Endothelial cell (in vitro differentiated cells): ENCODE measurements at regions not wholly inside any gene's neighbourhood (a gene's known extent, or its start where the extent isn't known, plus 50 kb on each side); places are given as distances from the start of the nearest gene placed in this dataset.

Source experiments
- DNase-seq: peaks from one replicate; pipeline ENCODE4 v3.0.0; 2021; ENCODE audit warnings: low spot score
- H3K27ac Mint-ChIP-seq: one replicate; pipeline ENCODE4 v1.8.0; 2021; ENCODE audit warnings: mixed read lengths, inconsistent platforms; ENCODE audit not compliant: unreplicated experiment
- H3K27me3 Mint-ChIP-seq: one replicate; pipeline ENCODE4 v1.8.0; 2021; ENCODE audit warnings: mild to moderate bottlenecking, moderate library complexity, mixed read lengths, inconsistent platforms; ENCODE audit not compliant: unreplicated experiment
- H3K36me3 Mint-ChIP-seq: one replicate; pipeline ENCODE4 v1.8.0; 2021; ENCODE audit warnings: mild to moderate bottlenecking, low read depth, mixed read lengths, inconsistent platforms; ENCODE audit not compliant: unreplicated experiment
- H3K4me1 Mint-ChIP-seq: one replicate; pipeline ENCODE4 v1.8.0; 2021; ENCODE audit warnings: mild to moderate bottlenecking, mixed read lengths, inconsistent platforms; ENCODE audit not compliant: unreplicated experiment
- H3K4me3 Mint-ChIP-seq: one replicate; pipeline ENCODE4 v1.8.0; 2021; ENCODE audit warnings: mild to moderate bottlenecking, mixed read lengths, inconsistent platforms; ENCODE audit not compliant: unreplicated experiment
- H3K9me3 Mint-ChIP-seq: one replicate; pipeline ENCODE4 v1.8.0; 2021; ENCODE audit warnings: mixed read lengths, inconsistent platforms; ENCODE audit not compliant: unreplicated experiment
- CTCF ChIP-seq: fragments of 200-600 bp; sonication (generic); IDR thresholded peaks from one replicate; pipeline ENCODE4 v1.5.0; 2021; ENCODE audit warnings: antibody characterized with exemption; ENCODE audit not compliant: unreplicated experiment

GRCh38 chr5:143678148-143678905 is 133.6 kb upstream of the HMHB1 start:
- TF ChIP-seq CTCF, result no peak
- DNase-seq, result no peak
- no peaks in the 10 kb centered on the region for H3K36me3 Mint-ChIP-seq
- H3K9me3 Mint-ChIP-seq, result no peaks in the 10 kb centered on the region
- no peaks in the 10 kb centered on the region for H3K4me1 Mint-ChIP-seq
- H3K4me3 Mint-ChIP-seq, result no peak overlapping the region
- H3K27me3 Mint-ChIP-seq, result no peaks in the 10 kb centered on the region
- no peak overlapping the region for H3K27ac Mint-ChIP-seq

- DNase-seq, result no peak
- Mint-ChIP-seq H3K27ac (no peak overlapping the region), H3K4me3 (no peak overlapping the region), H3K4me1 (no peaks in the 10 kb centered on the region), H3K36me3 (no peaks in the 10 kb centered on the region), H3K9me3 (no peaks in the 10 kb centered on the region), H3K27me3 (no peaks in the 10 kb centered on the region)
- TF ChIP-seq CTCF, result no peak
These were observed 134.6 kb upstream of the HMHB1 start for GRCh38 chr5:143677403-143677802.

DNA sequence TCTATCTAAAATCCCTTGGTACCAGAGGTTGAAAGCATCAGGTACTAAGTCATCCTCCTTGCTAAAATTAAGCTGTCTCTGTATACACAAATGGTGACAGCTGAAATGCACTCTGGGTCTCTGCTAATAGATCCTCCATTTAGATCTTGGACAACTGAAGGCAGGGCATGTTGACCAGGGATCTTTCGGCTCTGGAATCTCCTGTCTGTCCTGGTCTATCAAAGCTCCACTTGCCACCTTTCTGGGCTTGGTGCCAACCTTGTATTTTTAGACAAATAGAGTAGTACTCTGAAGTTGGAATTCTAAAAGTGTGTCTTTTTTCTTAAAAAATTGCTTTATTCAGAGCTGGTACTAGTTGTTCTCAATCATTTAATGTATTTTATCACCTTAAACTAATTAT is 135.2 kb upstream of the HMHB1 start:
- no peak for TF ChIP-seq CTCF
- H3K27ac Mint-ChIP-seq, result no peak overlapping the region
- no peaks in the 10 kb centered on the region for H3K36me3 Mint-ChIP-seq
- DNase-seq, result no peak
- no peaks in the 10 kb centered on the region for H3K4me1 Mint-ChIP-seq
- no peaks in the 10 kb centered on the region for H3K9me3 Mint-ChIP-seq
- H3K4me3 Mint-ChIP-seq, result no peak overlapping the region
- H3K27me3 Mint-ChIP-seq, result no peaks in the 10 kb centered on the region

DNA sequence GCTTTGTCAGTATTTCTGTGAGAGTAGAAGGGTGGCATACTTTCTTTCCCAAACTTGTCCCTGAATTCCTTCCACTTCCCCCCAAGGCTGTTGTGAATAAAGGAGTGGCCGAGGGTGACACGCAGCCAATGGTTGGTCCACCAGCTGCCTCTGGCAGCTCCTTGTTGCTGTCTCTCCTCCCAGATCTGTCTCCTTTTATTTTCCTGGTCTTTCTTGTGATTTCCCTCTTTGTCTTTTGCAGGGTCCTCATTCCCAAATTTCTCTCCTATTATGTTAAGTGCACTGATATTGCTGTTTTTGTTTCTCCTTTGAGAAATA is 137.5 kb upstream of the HMHB1 start:
- Mint-ChIP-seq H3K4me3 (no peak overlapping the region), H3K9me3 (no peaks in the 10 kb centered on the region), H3K36me3 (no peaks in the 10 kb centered on the region), H3K27me3 (no peaks in the 10 kb centered on the region), H3K4me1 (no peaks in the 10 kb centered on the region), H3K27ac (no peak overlapping the region)
- TF ChIP-seq CTCF, result no peak
- DNase-seq, result no peak

DNA sequence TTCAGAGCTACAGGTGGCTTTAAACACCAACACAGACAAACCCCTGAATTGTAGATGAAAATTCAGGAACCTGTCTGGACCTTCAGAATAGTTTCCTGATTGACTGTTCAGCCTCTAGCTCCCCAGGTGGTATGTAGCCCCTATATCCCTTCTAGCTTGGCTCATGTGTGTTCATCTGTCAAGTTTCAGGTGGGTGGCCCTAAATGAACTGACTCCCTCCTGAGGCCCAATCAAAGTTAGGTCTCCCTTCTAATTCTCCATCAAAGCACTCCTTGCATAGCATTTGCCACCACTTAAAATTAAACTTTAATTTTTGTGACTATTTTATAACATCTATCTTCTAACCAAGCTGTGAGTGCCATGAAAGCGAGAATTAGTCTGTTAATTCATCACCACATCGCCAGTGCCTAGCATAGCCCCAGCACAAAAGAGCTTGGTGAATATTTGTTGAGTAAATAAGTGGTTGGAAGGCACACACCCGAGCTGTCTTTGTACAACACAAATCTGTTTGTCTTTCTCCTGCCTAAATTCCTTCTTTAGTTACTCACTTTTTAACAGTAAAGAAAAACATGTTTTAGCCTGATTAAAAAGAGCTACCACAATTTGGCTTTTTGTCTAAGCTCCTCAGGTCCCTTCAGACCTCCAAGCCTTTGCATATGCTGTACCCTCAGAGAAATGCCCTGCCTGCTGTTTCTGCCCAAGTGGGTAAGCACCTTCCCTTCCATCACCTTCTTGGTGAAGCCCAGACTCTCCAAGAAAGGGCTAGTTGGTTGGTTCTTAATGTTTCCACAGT is 138.1 kb upstream of the HMHB1 start:
- Mint-ChIP-seq H3K27ac (no peak overlapping the region), H3K9me3 (no peaks in the 10 kb centered on the region), H3K36me3 (no peaks in the 10 kb centered on the region), H3K27me3 (no peaks in the 10 kb centered on the region), H3K4me3 (no peak overlapping the region), H3K4me1 (no peaks in the 10 kb centered on the region)
- no peak for DNase-seq
- no peak for TF ChIP-seq CTCF
